Activated CD8-positive, alpha-beta memory T cell treated with anti-CD3 and anti-CD28 coated beads for 48 hours (primary cell): ENCODE measurements at regions not wholly inside any gene's neighbourhood (a gene's known extent, or its start where the extent isn't known, plus 50 kb on each side); places are given as distances from the start of the nearest gene placed in this dataset.

Experiments used
- DNase-seq, 3 experiments: peaks; one replicate each; pipeline ENCODE4 v3.0.0-alpha.2; 2020; ENCODE audit warnings: low read depth in 2 of 3, low spot score in 2 of 3

DNA sequence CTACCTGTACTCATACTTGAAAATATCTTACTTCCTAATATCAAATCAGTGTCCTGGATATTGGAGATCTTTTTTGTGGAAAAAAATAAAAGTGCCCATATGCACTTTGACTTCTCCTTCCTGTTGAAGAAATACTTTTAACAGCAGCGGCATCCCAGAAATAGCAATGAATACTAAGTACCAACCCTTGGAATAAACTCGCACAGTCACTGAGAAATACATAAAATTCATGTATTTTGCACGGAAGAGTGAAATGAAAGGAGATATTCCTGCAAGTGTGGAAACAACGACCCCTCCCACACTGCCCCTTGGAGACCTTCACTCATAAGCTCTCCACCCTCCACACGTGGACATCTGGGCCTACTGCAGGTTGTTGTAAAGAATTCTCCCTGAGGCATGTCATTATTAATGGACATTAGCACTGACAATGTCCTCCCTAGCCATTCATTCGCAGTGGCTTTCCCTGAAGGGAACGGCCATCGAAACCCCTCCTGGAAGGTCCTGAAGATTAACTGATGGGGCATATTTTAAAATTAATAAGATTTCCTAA is 407.6 kb upstream of the PFKP start:
- no peak for DNase-seq

DNA sequence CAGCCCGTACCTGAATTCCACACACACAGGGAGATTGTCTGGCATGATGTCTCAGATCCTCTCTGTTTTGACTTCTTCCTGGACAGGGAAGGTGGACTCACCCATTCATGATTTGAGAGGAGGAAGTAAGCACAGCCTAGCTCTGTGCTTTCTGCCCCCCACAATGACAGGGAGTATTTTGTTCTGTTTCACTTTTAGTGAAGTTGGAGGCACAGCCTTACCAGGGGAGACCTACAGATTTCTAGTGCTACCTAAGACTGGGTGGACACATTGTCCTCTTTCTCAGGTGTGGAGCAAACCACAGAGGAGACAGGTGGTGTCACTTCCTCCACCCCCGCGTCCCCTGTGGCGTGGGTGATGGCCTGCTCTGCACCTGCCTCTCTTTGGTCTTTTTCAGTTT is 408.6 kb upstream of the PFKP start:
- DNase-seq, result no peak

DNA sequence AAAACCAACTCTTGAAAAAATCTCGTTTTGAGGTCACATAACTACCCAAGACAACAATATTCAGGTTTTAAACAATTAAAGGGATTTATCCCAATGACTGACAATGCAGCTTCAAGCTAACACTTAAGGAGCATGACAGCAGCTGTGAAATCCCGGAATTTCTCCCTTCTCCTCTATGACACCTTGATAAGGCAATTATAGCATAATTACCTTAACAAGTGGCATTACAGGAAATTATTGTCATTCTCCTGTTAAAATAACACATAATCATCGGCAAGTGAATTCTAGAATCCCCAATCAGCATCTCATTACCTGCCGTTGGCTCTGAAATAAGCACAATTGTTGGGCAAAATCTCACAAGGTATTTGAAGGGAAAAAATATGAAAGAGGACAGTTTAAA is 417.0 kb upstream of the PFKP start:
- no peak for DNase-seq

DNA sequence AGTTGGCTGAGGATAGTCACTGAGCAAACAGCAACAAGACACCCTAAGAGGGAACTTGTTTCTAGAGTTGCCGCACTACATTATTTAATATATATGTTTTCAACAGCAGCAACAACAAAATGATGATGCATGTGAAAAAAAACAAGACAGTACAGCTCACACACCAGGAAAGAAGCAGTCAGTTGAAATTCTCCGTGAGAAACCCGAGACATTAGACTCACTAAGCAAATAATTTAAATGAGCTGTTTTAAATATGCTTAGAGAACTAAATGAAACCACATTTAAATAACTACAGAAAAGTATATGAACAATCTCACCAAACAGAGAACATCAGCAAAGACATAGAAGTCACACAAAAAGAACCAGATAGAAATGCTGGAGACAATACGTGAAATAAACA is 426.3 kb upstream of the PFKP start:
- DNase-seq, result no peak

DNA sequence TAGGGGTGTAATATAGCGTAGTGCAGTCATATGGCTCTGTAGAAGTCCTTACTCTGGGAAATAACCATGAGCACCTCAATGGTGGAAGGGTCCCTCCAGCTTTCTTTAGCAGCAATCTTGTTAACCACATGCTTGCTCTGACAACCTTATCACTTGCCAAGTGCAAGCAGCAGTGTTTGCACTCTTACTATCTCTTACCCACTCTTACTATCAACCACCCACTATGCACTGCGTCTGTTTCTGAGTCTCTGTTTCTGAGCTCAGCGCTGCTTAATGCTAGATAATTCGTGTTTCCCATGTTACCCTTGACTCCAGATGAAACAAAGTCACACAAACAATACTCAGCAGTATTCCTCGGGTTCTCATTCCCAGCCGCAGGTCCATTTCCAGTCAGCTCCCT is 433.7 kb upstream of the PFKP start:
- DNase-seq, result no peak

DNA sequence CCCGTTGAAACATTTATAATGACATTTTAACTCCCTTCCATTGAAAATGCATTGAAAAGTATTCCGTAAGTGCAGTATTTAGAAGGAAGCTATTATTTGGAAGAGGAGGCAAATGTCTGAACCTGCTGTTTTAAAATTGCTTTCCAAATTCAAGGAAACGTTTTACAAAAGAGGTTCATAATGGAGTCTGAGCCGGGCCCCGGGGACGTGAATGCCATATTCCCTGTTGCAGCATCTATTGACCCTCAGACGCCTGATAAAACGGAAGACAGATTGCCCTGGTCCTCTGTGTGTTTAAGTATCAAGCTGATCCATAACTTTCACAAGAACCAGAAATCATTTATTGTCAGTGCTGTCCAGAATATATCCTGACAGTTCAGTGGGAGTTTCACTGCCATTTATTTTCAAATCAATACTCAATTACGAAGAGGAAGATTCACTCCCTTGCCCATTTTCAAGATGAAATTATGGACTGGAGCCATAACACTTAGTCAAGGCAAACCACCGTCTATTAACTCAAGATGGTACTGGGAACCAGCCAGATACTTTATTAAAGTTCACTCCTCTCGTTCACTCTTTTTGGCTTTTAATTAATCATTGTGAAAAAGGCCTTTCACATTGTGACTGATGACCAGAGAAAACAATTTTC is 435.7 kb upstream of the PFKP start:
- DNase-seq, result no peak

DNA sequence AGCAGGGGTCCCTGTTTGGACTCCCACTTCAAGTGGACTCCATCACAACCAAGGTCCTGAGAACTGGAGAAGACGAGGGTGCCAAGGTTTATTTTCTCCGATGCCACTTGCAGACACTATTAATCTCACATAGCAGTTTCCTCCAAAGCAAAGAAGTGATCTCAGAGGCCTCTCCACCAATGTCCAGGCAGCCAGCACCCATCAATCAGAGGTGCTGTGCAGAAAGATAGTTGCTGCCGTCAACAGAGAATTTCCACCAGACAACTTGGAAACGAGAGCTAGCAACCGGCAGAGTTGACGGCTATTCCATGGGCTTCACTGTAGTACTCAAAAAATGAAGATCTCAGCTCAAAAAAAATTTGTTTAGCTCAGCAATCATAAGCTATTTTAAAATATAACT is 438.6 kb upstream of the PFKP start:
- DNase-seq, result no peak

DNA sequence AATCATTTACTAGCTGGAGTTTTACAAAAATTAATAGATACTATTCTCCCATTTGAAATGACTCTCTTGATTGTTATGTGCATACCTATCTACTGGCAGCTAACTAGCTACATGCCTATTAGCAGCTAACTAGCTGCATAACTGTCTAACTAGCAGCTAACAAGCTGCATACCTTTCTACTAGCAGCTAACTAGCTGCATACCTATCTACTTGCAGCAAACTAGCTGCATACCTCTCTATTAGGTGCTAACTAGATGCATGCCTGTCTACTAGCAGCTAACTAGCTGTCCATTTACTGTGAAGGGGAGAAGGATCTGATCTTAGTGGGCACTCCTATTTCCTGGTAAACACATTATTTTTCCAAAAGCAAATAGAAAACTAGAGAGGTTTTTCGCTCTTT is 439.4 kb upstream of the PFKP start:
- DNase-seq, result no peak

DNA sequence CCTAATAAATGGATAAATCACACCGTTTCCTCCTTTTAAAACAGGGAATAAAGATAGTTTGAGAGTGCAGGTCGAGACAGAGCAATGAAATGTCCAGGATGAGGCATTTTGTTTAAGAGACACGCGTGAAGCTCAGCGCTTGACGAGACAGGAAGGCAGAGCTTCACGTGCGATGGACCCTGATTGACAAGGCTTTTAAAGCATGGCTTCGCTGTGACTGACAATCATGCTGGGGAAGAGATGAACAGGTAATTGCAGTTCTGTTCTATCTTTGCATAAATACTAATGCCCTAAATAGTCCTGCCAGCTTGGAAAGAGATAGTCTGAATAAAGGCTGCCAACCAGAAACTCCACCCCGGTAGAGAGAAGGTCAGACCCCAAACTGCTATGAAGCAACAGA is 442.3 kb upstream of the PFKP start:
- no peak for DNase-seq

DNA sequence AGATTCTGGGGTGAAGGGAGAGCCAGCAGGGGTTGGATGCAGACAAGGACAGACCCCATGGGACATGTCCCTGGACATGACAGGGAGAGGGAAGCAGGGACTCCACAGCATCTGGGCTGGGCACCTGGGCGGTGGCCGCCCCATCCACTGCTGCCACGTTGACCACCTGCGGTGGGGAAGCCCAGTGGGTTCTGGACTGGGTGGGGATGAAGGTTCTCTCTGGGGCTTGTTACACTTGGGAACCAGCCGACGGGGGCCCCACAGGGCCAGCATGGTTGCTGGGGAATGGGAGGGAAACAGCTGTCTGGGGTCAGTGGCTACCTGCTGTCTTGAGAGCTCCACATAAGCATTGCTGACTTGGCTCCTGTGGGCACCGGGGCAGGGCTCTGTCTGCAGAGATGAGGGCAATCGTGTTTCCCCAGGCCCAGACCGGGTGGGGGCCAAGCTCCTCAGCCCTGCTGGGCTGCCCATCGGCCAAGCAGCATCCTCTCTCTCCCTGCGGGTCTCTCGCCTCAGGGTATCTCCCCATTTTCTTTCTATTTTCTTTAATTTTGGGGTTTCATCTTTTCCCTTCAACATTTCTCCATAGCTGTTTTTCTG is 443.6 kb upstream of the PFKP start:
- no peak for DNase-seq

DNA sequence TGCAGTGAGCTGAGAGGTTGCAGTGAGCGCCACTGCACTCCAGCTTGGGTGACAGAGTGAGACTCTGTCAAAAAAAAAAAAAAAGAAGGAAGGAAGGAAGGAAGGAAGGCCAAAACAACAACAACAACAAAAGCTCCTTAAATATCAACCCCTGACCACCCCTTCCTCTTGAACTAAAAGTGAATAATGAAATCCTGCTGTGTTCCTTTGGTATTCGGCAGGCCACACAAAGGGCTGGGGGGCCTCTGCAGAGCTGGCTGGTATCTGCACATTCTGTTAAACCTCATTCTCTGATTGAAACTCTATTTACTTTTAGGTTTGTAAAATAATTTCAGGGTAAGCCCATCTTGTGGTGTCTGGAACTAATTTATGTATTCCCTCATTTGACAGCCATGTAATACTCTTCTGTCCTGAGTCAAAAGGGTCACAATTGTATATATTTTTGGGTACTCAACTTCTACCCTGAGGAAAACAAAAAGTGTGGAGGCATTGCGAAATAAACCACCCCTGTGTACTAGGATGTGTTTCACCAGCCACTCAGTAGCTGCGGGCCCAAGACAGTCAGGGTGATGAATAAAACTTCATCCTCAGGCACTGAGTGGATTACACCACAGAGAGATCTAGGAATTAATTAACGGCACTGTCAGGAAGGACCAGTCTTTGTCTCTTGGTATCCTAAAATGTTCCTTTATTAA is 446.4 kb upstream of the PFKP start:
- DNase-seq, result no peak

DNA sequence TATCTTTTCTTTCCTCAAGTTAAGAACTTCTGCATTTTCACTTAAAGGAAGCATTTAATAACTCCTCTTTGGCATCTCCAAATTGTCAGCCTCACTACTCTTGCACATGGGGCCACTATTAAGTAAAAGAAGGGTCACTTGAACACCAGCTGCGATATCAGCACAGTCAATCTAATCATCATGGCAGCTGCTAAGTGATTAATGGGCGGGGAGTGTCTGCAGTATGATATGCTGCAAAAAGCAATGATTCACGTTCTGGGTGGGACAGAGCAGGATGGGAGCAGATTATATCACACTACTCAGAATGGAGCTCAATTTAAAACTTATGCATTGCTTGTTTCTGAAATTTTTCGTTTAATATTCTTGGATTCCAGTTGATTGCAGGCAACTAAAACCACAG is 447.4 kb upstream of the PFKP start:
- no peak for DNase-seq

DNA sequence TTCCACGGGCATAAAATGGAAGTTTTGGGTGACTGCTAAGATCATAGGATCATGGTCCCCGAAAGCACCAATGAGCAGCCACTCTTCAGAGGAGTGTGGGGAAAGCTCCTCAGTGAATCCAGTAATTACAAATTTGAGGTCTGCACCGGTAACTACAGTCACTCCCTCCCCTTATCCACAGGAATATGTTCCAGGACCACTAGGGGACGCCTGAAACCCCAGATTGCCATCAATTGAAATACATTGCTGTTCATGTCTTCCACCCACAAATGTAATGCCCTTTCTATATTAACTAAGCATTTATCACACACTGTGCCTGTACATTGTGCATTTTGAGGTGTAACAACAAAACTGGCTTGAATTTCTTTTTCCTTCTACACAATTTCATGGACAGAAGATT is 447.9 kb upstream of the PFKP start:
- DNase-seq, result no peak

DNA sequence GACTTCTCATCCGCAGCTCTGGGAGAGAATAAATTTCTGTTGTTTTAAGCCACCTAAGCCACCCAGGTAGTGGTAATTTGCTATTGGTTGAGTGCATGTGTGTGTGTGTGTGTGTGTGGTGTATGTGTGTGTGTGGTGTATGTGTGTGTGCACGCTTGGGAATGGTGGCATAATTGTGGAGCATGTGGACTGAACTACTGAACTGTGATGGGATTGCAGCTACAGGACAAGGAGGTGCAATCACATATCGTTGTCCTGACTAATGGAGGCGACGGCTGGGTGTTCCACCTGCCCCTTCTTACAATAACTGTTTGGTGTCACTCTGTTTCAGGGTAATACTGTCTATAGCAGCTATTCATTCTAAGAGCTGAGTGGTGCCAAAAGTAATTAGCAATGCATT is 448.7 kb upstream of the PFKP start:
- DNase-seq, result no peak

DNA sequence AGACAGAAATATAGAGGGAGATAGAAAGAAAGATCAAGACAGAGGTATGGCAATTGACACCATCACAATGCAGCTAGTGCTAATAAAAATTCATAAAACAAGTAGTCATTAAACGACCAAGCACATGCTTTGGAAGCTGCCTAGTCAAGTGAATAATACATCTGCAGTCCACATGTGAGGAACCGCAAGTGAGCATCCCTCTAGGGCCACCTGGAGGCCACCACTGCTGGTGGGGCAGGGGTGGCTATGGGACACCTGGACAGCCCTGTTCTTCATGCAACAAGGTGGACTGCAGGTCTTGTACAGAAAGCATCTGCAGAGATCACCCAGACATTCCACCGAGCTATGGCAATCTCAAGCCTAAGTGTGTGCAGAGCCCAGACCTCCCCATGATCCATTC is 451.1 kb upstream of the PFKP start:
- DNase-seq, result no peak

DNA sequence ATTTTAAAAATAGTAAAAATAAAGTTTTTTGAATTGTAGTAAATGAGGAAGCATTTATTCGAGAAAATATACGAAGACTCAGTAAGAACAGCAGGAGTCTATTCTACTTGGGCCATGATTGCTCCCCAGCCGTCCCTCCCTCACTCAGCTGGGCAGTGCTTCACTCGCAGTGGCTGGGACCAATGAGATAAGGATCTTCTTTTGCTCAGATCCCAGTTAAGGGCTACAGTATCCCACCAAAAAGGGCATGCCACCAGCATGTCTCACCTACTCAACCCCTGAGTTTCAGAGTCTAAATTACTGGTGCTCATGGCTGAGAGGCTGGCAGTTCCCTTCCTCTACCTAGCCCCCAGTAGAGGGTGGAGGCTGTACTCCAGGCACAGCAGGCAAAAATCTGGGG is 455.7 kb upstream of the PFKP start:
- no peak for DNase-seq

DNA sequence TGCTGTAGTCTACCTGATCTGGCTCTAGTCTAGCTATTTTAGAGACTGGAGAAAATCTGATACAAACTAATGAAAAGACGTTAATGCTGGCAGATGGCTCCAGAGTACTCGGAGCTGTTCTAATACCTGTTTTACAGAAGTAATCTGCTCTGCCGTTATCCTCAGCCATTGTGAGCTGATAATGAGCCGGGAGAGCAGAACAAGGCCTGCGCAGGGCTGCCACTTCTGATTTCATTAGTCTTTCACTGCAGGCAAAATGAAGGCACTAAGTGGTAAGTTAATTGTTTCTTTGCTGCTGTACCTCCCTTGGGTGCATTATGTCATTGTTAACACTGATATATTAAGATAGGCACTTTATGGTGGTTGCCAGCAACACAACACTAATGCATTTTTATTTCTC is 456.4 kb upstream of the PFKP start:
- DNase-seq, result no peak

DNA sequence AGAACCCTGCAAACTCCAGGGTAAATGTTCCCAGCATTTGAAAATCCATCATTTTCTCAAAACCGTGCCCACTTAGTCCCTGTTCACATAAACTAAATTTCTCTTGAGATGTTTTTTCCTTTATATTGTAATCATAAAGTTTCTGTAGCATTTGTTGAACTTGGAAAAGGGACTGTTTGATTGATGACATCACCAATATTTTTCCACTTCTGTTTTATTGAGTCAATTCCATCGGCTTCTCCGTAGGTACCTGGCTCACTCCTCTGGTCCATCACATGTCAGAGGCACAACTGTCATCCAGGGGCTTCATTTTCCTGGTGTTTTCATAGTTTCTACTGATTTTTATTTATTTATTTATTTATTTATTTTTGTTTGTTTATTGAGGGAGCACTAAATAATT is 462.5 kb upstream of the PFKP start:
- DNase-seq, result no peak

DNA sequence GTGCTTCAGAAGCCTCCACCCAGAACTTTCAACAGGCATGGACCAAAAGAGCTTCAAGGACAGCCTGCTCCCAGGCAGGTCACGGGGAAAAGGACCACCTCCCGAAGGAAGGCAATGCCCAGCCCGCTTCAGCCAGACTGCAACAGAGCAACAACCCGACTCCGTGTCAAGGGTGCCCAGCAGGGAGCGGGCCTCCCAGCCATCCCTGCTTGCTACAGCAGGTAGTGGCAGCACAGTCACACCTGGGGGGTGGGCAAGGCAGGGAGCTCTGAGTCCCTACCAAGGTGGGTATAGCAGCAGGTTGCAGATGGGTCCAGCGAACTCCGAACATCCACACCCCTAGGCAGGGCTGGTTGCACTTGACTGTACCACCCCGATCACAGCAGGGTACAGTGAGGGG is 467.8 kb upstream of the PFKP start:
- no peak for DNase-seq

DNA sequence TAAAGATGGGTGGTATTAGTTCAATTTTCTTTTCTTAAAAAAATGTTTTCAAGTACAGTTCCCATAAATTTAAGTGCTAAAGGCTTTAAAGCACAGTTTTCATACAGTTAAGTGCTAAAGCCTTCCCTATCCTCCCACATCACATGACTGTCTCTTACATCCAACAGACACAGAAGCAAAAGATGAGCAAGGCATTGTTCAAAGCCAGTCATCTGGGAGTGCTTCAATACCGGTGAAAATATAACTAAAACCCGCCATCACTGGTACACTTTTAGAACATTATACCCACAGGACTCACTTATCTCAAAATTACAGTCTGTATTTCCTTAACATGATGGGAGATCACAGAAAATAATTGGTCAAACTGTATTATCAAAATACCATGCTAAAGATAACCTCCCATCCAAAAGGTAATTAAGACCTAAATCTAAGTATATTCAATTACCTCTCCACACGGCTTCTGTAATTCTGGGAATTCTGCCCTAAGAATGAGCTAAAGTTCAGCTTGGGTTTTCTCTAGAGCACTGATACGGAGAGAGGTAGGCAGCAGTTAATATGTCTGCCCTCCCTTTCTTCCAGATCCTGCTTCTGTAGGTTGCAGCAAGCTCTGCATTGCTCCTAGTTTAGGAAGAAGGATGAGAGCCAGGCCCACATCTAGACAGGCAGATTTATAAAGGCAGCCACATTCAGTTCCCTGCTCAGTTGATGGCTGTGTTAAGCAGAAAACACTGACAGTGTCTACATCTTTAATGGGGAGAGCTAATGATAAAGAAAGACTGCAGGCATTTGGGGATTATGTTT is 474.8 kb upstream of the PFKP start:
- no peak for DNase-seq

DNA sequence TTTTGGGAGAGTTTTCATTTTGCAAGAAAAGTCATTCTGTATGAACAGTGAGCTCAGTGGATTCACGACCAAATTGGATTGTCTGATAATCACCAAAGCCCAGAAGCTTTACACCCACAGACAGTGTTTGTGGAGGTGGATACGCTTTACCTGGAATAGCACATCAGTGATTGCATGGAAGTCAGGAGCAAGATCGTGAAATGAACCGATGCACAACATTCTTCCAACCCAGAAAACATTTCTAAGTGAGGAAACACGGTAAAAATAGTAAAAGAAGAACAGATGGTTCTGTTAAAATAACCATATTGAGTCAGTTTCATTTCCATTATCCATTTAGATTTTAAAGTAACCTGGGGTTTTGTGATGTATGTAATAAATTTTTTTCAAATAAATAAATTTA is 478.2 kb upstream of the PFKP start:
- no peak for DNase-seq

DNA sequence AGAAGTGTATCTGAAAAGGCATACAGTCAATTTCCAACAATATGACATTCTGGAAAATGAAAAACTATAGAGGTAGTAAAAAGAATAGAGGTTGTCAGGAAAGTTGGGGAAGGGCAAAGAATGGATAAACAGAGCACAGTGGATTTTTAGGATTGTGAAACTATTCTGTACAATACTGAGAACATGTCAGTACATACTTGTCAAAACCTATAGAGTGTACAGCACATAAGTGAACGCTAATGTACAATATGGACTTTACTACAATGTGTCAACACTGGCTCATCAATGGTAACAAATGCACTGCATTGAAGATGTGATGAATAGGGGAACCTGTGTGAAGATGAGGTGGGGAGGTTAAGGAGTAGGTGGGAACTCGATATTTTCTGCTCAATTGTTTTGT is 483.0 kb upstream of the PFKP start:
- no peak for DNase-seq
